HG02763 (cell line): ENCODE measurements at regions not wholly inside any gene's neighbourhood (a gene's known extent, or its start where the extent isn't known, plus 50 kb on each side); places are given as distances from the start of the nearest gene placed in this dataset.
"Not testable (repeated sequence)": the region's sequence is repeated elsewhere in the genome, so short reads cannot be mapped to it uniquely, and the experiment has no call there.

Source experiments
- ATAC-seq: cut with Tn5 transposase; IDR thresholded peaks from one replicate; pipeline ENCODE4 v1.9.1; 2021; ENCODE audit warnings: mild to moderate bottlenecking, moderate library complexity; ENCODE audit not compliant: unreplicated experiment

GRCh38 chr2:193199322-193199721 is 1004.6 kb upstream of the TMEFF2 start:
- ATAC-seq = no peak

GRCh38 chr2:193187816-193188215 is 993.1 kb upstream of the TMEFF2 start:
- ATAC-seq = no peak

- not testable (repeated sequence) for ATAC-seq
Measured at GRCh38 chr2:193170981-193171380, 976.2 kb upstream of the TMEFF2 start.

GRCh38 chr2:193156480-193156879 is 961.7 kb upstream of the TMEFF2 start:
- ATAC-seq = no peak

- ATAC-seq = no peak
Measured at GRCh38 chr2:193154076-193154475, 959.3 kb upstream of the TMEFF2 start.

- no peak for ATAC-seq
Measured at GRCh38 chr2:193153576-193153975, 958.8 kb upstream of the TMEFF2 start.

GRCh38 chr2:193142467-193142866 is 947.7 kb upstream of the TMEFF2 start:
- ATAC-seq = not testable (repeated sequence)

DNA sequence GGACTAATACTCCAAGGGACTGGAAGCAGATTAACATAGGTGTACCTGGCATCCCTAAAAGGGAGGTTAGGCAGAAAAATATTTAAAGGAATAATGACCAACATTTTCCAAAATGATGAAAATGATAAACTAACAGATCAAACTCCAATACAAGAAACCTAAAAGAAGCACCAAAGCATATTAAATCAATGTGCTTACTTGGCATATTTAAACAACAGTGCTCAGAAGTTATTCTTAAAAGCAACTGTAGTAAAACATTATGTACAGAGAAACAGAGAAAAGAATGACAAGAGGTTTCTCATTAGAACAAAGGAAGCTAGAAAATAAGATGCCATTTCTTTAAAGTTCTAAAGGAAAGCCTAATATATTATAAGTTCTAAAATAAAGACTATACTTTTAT is 947.3 kb upstream of the TMEFF2 start:
- no peak for ATAC-seq

DNA sequence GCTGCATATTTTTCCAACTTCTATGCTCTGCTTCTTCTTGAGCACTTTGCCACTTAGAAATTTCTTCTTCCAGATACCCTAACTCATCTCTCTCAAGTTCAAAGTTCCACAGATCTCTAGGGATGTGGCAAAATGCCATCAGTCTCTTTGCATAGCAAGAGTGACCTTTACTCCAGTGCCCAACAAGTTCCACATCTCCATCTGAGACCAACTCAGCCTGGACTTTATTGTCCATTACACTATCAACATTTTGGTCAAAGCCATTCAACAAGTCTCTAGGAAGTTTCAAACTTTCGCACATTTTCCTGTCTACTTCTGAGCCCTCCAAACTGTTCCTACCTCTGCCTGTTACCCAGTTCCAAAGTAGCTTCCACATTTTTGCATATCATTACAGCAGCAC is 946.2 kb upstream of the TMEFF2 start:
- not testable (repeated sequence) for ATAC-seq

DNA sequence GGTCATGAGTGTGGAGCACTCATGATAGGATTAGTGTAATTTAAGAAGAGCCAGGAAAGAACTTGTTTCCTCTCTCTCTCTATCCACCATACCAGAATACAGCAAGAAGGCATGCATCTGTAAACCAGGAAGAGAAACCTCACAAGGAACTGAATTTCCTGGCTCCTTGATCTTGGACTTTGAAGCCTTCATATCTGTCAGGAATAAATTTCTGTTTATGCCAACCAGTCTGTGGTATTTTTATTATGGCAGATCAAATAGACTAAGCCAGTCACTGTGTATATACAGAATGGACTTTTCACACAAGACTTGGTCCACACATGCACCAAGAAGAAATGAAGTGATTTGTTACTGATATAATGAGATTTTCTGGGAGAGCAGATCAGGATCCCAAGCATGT is 930.1 kb upstream of the TMEFF2 start:
- ATAC-seq = no peak

GRCh38 chr2:193114827-193115226 is 920.1 kb upstream of the TMEFF2 start:
- no peak for ATAC-seq

DNA sequence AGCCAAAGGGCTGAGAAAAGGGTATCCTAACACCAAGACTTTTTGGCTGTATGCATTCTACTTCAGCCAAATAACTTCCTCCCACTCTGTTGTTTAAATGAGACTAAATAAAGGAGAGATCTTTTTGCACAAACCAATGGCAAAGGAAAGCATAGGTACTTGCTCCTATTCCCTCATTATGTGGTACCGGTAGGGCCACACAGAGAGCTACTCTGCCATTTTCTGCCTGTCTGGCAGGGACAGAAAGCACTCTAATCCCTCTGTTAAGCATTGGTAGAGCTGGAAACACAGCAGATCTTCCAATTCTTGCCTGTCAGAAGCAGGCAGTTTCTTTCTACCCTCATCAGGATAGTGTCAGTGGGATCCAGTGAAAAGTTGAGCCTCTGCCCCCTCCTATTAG is 918.3 kb upstream of the TMEFF2 start:
- ATAC-seq = no peak

DNA sequence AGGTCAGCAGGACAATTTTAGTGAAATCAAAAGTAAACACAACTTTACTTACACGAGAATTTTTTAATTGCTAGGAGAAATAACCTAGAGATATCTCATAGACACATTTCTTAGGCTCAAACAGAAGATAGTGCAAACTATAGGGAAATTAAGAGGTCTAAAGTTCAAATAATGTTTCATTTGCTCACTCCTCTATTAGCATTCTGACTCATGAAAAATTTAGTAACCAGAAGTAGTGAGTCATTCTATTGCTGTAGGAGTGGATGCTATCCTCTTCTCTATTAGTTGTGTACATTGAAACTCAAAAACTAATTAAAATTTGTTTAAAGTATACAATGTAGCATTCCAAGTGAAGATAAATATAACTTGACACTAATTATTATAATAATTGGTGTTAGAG is 908.3 kb upstream of the TMEFF2 start:
- ATAC-seq = no peak

- ATAC-seq = no peak
Measured at GRCh38 chr2:193101591-193101990, 906.9 kb upstream of the TMEFF2 start.

- no peak for ATAC-seq
Measured at GRCh38 chr2:193088026-193088425, 893.3 kb upstream of the TMEFF2 start.

DNA sequence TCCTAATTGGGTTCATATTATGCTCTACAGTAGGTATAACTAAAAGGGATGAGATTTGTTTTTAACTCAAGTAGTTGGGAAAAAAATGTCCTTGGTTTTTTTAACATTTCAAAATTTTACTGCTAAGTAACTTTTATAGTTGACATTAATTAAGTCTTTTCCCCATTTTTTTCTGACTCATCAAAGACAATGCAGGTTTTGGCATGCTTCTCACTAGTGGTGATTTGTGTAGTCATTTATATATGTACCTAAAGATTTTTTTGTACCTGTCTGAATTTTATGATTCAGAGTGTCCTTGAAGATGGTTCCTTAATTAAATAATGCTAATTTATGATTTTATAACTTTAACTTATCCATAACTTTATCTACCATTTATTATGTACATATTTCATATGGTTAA is 882.3 kb upstream of the TMEFF2 start:
- no peak for ATAC-seq

DNA sequence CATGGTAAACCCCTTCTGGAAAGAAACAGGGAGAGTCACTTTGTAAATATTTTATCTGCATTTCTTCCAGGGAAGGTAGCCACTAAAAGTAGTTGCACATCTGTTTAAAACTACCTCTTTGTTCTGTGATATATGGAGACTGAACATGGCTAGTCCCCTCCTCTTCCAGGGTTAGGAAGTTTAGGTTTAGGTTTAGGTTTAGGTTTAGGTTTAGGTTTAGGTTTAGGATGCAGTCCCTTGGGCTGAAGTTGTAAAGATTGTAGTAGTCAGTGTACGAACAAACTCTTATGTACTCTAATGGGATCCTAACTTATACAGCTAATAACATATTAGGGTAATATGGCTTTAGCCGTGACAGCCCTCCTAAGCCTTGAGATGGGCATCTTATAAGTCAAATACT is 880.2 kb upstream of the TMEFF2 start:
- ATAC-seq = no peak

DNA sequence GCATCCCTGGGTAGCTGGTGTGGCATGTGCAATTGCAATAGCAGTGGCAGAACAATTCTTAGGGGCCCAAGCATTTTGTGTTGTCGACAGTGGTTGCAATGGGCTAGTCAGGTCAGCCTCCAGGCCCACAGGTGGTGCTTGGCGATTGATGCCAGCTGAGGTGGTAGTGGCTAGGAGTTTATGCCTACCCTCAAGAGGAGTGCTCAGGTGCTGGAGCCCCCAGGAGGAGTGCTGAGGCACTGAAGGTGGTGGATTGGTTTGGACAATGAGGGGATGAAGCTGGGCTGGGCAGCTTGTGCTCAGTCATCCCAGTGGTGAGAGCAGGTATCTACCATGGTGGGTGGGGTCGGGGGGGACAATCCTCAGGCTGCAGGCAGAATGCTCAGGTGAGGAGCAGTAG is 877.9 kb upstream of the TMEFF2 start:
- ATAC-seq = no peak

DNA sequence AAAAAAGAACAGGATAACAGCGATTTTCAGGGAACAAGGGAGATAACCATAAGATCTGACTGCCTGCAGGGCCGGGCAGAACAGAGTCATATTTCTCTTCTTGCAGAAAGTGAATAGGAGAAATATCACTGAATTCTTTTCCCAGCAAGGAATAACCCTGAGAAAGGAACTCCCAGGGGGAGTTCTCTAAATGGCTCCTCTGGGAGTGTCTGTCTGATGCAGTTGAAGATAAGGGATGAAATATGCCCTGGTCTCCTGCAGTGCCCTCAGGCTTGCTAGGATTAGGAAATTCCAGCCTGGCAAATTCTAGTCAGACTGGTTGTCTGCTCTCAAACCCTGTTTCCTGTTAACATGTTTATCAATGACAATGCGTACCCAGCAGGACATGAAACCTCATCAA is 830.8 kb upstream of the TMEFF2 start:
- ATAC-seq = not testable (repeated sequence)

- no peak for ATAC-seq
Measured at GRCh38 chr2:193024791-193025190, 830.1 kb upstream of the TMEFF2 start.

GRCh38 chr2:193011870-193012269 is 817.1 kb upstream of the TMEFF2 start:
- ATAC-seq = no peak

DNA sequence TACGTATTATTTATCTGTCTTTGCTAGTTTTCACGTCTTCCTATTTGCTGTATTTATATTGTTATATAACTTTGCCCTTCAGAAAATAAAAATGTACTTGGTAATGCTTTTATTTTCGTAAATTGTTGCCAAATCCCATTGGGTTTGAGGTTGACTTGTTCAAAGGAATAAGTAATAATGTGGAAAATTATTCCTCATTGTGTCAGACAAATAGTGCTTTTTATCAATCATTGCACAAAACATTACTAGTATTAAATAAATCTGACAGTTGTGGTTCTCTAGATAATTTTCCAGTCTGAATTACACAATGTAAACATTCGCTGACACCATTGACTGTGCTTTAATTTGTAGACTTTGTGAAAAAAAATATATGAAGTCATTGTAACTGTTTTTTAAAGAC is 798.3 kb upstream of the TMEFF2 start:
- ATAC-seq = no peak

- ATAC-seq = no peak
Measured at GRCh38 chr2:192983173-192983572, 788.4 kb upstream of the TMEFF2 start.

- ATAC-seq = no peak
Measured at GRCh38 chr2:192978395-192978794, 783.7 kb upstream of the TMEFF2 start.
